HG03558 (cell line): ENCODE measurements at regions not wholly inside any gene's neighbourhood (a gene's known extent, or its start where the extent isn't known, plus 50 kb on each side); places are given as distances from the start of the nearest gene placed in this dataset.
"Not testable (repeated sequence)": the region's sequence is repeated elsewhere in the genome, so short reads cannot be mapped to it uniquely, and the experiment has no call there.

ENCODE experiments used
- ATAC-seq: cut with Tn5 transposase; IDR thresholded peaks from one replicate; pipeline ENCODE4 v1.9.1; 2021; ENCODE audit warnings: moderate number of reproducible peaks; ENCODE audit not compliant: unreplicated experiment; ENCODE audit errors: extremely low read depth

GRCh38 chr16:47816511-47816910, 339.3 kb downstream of the ABCC12 start:
- no peak for ATAC-seq

DNA sequence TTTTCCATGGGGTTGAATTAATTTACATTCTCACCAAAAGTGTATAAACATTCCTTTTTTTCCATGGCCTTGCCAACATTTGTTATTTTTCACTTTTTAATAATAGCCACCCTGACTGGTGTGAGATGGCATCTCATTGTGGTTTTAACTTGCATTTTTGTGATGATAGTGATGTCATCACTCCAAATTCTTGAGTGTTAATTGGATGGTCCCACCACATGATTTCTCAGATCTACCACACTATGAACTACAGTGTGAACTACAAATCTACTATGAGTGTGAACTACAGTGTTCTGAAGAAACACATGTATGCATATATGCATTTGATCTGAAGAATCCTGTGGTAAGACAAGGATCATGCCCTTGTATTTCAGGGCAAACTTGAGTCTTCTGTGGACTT, 340.1 kb downstream of the ABCC12 start:
- no peak for ATAC-seq

DNA sequence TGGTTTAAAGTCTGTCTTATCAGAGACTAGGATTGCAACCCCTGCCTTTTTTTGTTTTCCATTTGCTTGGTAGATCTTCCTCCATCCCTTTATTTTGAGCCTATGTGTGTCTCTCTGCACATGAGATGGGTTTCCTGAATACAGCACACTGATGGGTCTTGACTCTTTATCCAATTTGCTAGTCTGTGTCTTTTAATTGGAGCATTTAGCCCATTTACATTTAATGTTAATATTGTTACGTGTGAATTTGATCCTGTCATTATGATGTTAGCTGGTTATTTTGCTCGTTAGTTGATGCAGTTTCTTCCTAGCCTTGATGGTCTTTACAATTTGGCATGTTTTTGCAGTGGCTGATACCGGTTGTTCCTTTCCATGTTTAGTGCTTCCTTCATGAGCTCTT, 344.0 kb downstream of the ABCC12 start:
- ATAC-seq, result not testable (repeated sequence)

DNA sequence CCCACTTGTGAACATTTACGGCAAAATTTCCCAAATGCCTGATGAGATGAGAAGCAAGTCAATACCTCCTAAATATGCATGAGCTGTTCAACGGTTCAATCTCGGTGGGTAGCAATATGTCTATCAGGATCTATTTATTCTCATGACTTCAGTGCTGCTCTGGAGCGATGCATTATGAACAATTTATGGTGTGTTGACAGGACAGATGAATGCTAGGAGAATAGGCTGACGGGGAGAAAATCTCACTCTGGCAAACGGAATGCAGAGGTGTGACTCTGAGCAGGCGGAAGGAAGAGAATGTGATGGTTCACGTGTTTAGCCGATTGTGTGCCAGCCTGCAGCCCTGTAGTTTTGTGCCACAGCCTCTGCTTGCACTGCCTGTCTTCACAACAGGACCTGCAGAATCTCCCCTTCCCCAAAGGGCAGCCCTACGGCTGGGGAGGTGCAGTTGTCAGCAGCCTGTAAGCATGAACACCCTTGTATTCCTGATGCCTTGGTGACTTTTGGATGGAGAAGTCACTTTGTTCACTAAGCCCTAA, 345.2 kb downstream of the PHKB start:
- ATAC-seq, result no peak

- no peak for ATAC-seq
Observed at GRCh38 chr16:47787696-47788095, 326.6 kb downstream of the PHKB start.

- no peak for ATAC-seq
Observed at GRCh38 chr16:47781673-47782072, 320.5 kb downstream of the PHKB start.

GRCh38 chr16:47780213-47780875, 319.2 kb downstream of the PHKB start:
- no peak for ATAC-seq

DNA sequence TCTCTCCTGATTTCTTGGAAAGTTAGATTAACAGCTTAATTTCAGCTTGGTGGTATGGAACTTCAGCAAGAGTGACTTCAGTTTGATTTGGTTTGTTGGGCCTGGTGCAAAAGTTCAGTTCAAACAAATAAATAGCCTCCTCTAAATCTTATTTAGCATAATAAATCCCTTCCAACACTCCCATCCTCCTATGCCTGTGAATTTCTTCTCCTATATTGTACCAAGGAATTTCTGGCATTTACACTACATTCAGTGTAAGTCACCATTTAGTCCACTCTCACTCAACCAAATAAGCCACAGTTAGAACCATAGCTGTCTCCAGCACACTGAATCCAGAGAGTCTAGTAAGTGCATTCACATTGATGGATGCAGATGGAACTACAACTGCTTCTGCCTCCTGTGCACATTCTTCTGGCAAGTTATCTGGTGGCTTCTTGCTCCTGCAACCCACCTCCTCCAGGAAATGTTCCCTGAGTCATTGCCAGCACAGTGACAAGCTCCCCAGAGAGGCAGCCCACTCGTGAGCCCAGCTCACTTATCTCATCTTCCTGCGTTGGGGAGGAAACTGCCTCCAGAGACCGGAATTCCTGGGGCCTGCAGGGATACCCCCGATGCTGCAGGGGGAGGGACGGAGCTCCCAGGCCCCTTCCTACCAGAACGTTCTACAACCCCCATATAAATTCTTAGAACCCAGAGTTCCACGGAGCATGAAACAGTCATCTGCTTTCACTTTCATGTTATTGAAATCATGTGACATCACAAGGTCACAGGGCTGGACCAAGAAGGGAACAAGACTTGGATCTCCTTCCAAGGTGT, 318.3 kb downstream of the PHKB start:
- no peak for ATAC-seq

- ATAC-seq, result no peak
Observed at GRCh38 chr16:47778106-47778801, 317.1 kb downstream of the PHKB start.

DNA sequence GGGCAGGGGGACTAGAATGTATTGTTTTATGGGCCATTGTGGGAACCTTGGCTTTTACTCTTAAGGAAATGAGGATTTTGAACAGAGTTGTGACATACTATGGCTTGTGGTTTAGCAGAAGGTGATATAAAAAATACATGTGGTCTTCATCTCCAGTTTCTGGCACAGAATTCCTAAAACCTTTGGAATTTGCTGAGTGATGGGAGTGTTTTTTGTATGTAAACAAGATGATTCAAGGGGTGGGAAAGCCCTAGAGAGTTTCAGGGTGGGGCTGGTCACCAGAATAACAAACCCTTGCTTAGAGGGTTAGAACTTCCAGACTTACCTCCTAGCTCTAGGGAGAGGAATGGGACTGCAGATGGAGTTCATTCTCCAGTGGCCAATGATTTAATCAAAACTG, 316.1 kb downstream of the PHKB start:
- ATAC-seq, result no peak

- ATAC-seq, result no peak
Observed at GRCh38 chr16:47774661-47775060, 313.5 kb downstream of the PHKB start.

- ATAC-seq, result no peak
Observed at GRCh38 chr16:47753659-47754058, 292.5 kb downstream of the PHKB start.
